Hepatocyte (in vitro differentiated cells): ENCODE measurements at regions not wholly inside any gene's neighbourhood (a gene's known extent, or its start where the extent isn't known, plus 50 kb on each side); places are given as distances from the start of the nearest gene placed in this dataset.

Source experiments
- CTCF ChIP-seq: fragments of 200-600 bp; sonication (generic); IDR thresholded peaks from 2 replicates; pipeline ENCODE4 v1.5.1; 2016; ENCODE audit warnings: antibody characterized with exemption, mild to moderate bottlenecking; ENCODE audit not compliant: poor library complexity
- EZH2 ChIP-seq: fragments of 200-600 bp; sonication (generic); IDR thresholded peaks from 2 replicates; pipeline ENCODE4 v1.6.1; 2016; ENCODE audit warnings: antibody characterized with exemption, mild to moderate bottlenecking, borderline replicate concordance
- EZH2phosphoT487 ChIP-seq: fragments of 200-600 bp; sonication (generic); IDR thresholded peaks from one replicate; pipeline ENCODE4 v1.6.1; 2018; ENCODE audit warnings: antibody characterized with exemption, mild to moderate bottlenecking, low read depth, moderate library complexity; ENCODE audit not compliant: unreplicated experiment, severe bottlenecking

GRCh38 chr2:78967294-78967693, 58.2 kb upstream of the REG3G start:
- TF ChIP-seq CTCF (no peak), EZH2phosphoT487 (no peak), EZH2 (no peak)
